KMS-11 (cell line): ENCODE measurements at regions not wholly inside any gene's neighbourhood (a gene's known extent, or its start where the extent isn't known, plus 50 kb on each side); places are given as distances from the start of the nearest gene placed in this dataset.
"Not testable (repeated sequence)": the region's sequence is repeated elsewhere in the genome, so short reads cannot be mapped to it uniquely, and the experiment has no call there.

Experiments
- H2AFZ ChIP-seq: fragments of 200-600 bp; sonication (generic); 2 replicates; pipeline ENCODE4 v1.6.1; 2016; ENCODE audit warnings: antibody characterized with exemption, mixed run types, low read depth
- H3K27ac ChIP-seq: fragments of 200-600 bp; sonication (generic); 2 replicates; pipeline ENCODE4 v1.6.1; 2016; ENCODE audit warnings: mild to moderate bottlenecking, mixed run types
- H3K27me3 ChIP-seq: fragments of 200-600 bp; sonication (generic); 2 replicates; pipeline ENCODE4 v1.6.1; 2017; ENCODE audit warnings: mild to moderate bottlenecking, low read depth, mixed run types, moderate library complexity; ENCODE audit not compliant: insufficient read depth
- H3K36me3 ChIP-seq: fragments of 200-600 bp; sonication (generic); 2 replicates; pipeline ENCODE4 v1.6.1; 2017; ENCODE audit warnings: mild to moderate bottlenecking, mixed run types; ENCODE audit not compliant: insufficient read depth
- H3K4me1 ChIP-seq: fragments of 200-600 bp; sonication (generic); 2 replicates; pipeline ENCODE4 v1.6.1; 2016; ENCODE audit warnings: mild to moderate bottlenecking, low read depth, mixed run types; ENCODE audit not compliant: poor library complexity, severe bottlenecking
- H3K4me2 ChIP-seq: fragments of 200-600 bp; sonication (generic); 2 replicates; pipeline ENCODE4 v1.7.0; 2016; ENCODE audit warnings: mild to moderate bottlenecking, mixed run types
- H3K4me3 ChIP-seq: fragments of 200-600 bp; sonication (generic); IDR thresholded peaks from 2 replicates; pipeline ENCODE4 v1.6.1; 2017; ENCODE audit warnings: low read depth, low read length, mixed read lengths; ENCODE audit not compliant: insufficient read depth
- H3K79me2 ChIP-seq: fragments of 200-600 bp; sonication (generic); 2 replicates; pipeline ENCODE4 v1.6.1; 2016; ENCODE audit warnings: low read depth, mixed run types; ENCODE audit not compliant: insufficient read depth
- H3K9ac ChIP-seq: fragments of 200-600 bp; sonication (generic); 2 replicates; pipeline ENCODE4 v1.6.1; 2016; ENCODE audit warnings: mild to moderate bottlenecking, mixed run types
- H4K20me1 ChIP-seq: fragments of 200-600 bp; sonication (generic); 2 replicates; pipeline ENCODE4 v1.6.1; 2016; ENCODE audit warnings: mild to moderate bottlenecking, mixed run types; ENCODE audit not compliant: insufficient read depth
- CTCF ChIP-seq: fragments of 200-600 bp; sonication (generic); conservative IDR thresholded peaks from 2 replicates; pipeline ENCODE4 v1.6.1; 2017; ENCODE audit warnings: low read depth, mild to moderate bottlenecking, antibody characterized with exemption, low read length, moderate library complexity, mixed read lengths

DNA sequence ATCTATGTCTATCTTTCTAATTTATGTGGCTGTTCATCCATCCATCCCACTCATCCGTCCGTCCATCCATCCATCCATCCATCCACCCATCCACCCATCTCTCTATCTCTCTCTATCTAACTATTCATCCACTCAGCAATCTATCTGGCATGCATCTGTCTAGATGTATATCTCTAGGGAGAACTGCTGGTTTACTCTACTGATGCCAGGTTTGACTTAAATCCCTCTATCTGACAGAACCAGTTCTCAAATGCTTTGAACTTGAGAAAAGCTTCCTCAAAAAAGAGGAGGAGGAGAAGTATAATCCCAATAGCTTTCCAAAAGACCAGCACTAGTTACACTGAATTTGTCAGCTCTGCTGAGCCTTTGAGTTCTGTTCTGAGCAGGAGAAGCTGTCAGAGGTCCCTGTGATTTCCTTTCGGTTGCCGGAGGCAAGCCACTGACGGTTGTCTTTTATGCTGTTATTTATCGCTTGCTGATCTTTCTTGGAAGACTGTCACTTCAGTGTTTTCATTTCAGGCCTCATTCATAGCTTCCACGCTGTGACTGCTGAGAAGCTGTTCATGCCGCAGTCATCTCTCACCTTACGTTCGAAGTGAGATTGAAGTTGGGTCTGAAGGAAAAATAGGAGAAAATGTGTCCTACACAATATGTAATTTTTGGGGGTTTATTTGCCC lies 129.4 kb upstream of the UXS1 start:
- Histone ChIP-seq H3K4me2 (no peak overlapping the region), H2AFZ (no peak overlapping the region), H3K4me1 (no peaks in the 10 kb centered on the region), H3K4me3 (no peak overlapping the region), H4K20me1 (no peaks in the 10 kb centered on the region), H3K36me3 (no peaks in the 10 kb centered on the region), H3K27ac (no peak overlapping the region), H3K79me2 (no peaks in the 10 kb centered on the region), H3K9ac (no peak overlapping the region), H3K27me3 (no peaks in the 10 kb centered on the region)
- TF ChIP-seq CTCF, result no peak

- no peaks in the 10 kb centered on the region for H3K79me2 ChIP-seq
- no peak overlapping the region for H2AFZ ChIP-seq
- H3K9ac ChIP-seq, result no peak overlapping the region
- H3K27ac ChIP-seq, result no peak overlapping the region
- H3K36me3 ChIP-seq, result no peaks in the 10 kb centered on the region
- no peaks in the 10 kb centered on the region for H3K4me1 ChIP-seq
- no peak overlapping the region for H3K4me2 ChIP-seq
- no peak overlapping the region for H3K4me3 ChIP-seq
- no peaks in the 10 kb centered on the region for H4K20me1 ChIP-seq
- no peaks in the 10 kb centered on the region for H3K27me3 ChIP-seq
- TF ChIP-seq CTCF, result no peak
These were observed 128.2 kb upstream of the UXS1 start for GRCh38 chr2:106322281-106322680.

GRCh38 chr2:106320439-106320838 lies 126.3 kb upstream of the UXS1 start:
- not testable (repeated sequence) for H3K79me2 ChIP-seq, H3K4me1 ChIP-seq, H3K27ac ChIP-seq, H3K9ac ChIP-seq, H3K4me2 ChIP-seq, H4K20me1 ChIP-seq, H3K36me3 ChIP-seq, H3K4me3 ChIP-seq, H3K27me3 ChIP-seq, H2AFZ ChIP-seq

DNA sequence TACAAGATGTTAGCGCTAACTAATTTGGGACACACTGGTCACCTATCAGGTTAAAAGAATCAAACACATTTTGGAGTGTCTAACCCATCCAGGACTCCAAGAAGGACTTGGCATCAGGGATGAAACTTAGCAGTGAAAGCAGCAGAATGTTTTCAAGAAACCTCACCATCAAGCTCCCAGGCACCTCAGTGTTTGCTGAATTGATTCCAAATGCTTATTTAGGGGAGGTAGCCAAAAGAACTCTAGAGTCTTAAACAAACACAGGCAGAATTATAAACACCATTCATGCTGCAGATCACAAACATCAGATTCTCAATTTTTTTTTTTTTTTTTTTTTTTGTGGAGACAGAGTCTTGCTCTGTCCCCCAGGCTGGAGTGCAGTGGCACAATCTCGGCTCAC lies 122.8 kb upstream of the UXS1 start:
- Histone ChIP-seq H3K27ac (no peak overlapping the region), H3K9ac (no peak overlapping the region), H3K36me3 (no peaks in the 10 kb centered on the region), H3K27me3 (no peaks in the 10 kb centered on the region), H2AFZ (no peak overlapping the region), H3K79me2 (no peaks in the 10 kb centered on the region), H3K4me3 (no peak overlapping the region), H3K4me1 (no peaks in the 10 kb centered on the region), H4K20me1 (no peaks in the 10 kb centered on the region), H3K4me2 (no peak overlapping the region)
- TF ChIP-seq CTCF, result no peak

DNA sequence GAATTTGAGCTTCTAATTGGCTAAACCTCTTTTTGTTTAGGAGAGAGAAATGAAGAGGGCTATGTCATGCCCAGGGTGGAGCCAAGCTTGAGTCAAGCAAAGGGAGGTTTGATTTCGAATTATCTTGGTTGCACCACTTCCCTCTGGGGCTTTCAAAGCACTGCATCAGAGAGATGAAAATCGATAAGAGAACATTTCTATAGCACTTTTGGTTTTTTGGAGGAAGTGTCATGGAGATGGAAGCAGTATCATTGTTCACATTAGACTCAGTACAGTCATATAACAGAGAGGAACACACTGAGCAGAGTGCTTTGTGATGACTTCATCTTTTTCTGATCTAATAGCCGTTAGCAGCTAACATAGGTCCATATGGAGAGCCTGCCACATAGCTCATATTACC lies 120.3 kb upstream of the UXS1 start:
- Histone ChIP-seq H3K4me3 (no peak overlapping the region), H4K20me1 (no peaks in the 10 kb centered on the region), H3K9ac (no peak overlapping the region), H3K4me2 (no peak overlapping the region), H2AFZ (no peak overlapping the region), H3K4me1 (no peaks in the 10 kb centered on the region), H3K27me3 (no peaks in the 10 kb centered on the region), H3K36me3 (no peaks in the 10 kb centered on the region), H3K79me2 (no peaks in the 10 kb centered on the region), H3K27ac (no peak overlapping the region)
- TF ChIP-seq CTCF, result no peak
